NCI-H748 (cell line): ENCODE measurements at regions not wholly inside any gene's neighbourhood (a gene's known extent, or its start where the extent isn't known, plus 50 kb on each side); places are given as distances from the start of the nearest gene placed in this dataset.

Experiments used
- DNase-seq: peaks from one replicate; lab custom pipeline; 2025; ENCODE audit not compliant: unreplicated experiment; lab: John Stamatoyannopoulos, UW

DNA sequence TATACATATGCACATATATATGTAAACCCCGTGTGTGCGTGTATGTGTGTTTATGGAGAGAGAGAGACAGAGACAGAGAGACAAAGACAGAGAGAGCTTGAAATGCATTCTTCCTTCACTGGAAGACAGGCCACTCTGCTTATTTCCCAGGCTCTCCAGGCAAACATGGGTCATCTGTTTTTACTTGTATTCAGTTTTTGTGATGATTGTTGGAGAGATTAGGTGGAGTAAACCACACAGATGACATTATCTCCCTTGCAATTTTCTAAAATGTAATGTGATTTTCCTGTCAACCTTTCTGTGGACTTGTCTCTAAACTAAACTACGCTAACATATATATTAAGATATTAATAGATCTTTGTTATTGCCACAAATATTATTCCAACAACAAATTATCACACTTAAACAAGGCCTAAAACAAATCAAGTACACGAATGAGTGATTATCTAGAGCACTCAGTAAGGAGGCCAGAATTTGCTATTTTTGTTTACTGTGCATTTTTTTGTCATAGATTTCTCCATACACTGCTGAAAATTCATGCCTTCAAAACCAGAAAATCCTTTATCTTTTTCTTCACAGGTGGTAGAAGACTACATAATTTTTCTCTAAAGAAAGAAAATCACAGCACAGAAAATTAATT lies 251.8 kb upstream of the SLIT2 start:
- DNase-seq, result no peak

- no peak for DNase-seq
These were observed 252.4 kb upstream of the SLIT2 start for GRCh38 chr4:19999276-19999675.

DNA sequence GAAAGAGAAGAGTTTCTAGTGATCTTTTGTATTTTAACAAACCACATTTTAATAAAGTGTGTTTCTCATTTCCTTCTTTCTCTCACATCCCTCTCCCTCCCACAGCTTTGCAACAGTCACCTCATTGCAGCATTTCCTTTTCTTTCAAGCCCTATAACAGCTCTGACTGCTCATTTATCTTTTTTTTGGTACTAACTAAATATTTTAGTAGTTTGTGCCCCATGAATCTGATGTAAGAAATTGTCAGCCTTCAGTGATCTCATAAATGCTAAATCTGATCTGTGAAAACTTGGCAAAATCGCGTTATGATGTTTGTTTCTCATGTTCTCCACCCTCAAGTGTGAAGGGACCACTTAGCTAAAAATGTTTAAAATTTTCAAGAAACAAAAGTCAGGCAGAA lies 258.5 kb upstream of the SLIT2 start:
- DNase-seq, result no peak

GRCh38 chr4:19992471-19993093 lies 259.1 kb upstream of the SLIT2 start:
- DNase-seq, result no peak

DNA sequence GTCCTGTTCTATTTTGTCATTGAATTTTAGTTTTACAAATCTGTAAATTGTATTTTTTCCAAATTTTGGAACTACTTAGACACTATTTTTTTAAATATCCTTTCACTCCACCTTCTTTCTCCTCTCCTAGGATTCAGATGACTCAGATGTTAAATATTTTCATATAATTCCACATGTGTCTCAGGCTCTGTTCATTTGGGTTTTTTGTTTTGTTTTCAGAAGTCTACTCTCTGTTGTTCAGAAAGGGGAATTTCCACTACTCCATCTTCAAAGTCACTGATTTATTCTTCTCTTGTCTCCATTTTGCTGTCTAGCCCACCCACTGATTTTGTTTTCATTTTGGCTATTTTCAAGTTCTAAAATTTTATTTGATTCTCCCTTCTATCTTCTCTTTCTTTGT lies 264.0 kb upstream of the SLIT2 start:
- no peak for DNase-seq

DNA sequence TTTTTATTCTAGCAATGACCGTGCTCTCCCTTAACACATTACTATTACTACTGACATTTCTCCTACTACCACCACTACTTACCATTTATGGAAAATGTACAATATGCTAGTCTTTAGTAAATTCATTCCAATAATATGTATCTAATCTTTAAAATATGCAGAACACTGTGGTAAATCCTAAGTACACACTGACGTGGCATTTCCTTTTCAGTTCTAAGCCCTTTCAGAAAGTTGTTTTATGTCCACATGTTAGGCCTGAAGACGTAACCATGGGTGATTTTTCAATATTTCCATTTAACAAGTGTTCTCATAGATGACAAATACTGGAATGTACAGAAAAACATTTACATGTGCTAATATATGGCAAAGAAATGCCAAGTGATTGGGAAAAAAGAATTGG lies 268.6 kb upstream of the SLIT2 start:
- no peak for DNase-seq

DNA sequence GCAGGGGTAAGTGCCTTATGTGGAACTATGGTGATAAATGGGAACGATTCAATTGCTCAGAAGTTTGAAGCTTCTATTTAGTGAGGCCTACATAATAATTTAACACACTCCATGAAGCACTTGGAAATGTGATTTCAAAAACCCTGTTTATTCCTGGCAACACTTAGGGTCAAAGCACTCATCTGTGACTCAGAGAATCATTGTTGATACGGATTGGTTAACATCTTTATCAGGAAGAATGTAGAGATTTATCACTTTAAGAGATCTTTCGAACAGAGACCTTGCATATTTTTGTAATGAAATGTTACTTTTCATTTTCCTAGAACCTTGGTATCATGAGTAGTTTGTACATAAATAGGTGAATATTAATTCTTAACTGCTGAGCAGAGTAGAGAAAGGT lies 269.1 kb upstream of the SLIT2 start:
- DNase-seq, result no peak

DNA sequence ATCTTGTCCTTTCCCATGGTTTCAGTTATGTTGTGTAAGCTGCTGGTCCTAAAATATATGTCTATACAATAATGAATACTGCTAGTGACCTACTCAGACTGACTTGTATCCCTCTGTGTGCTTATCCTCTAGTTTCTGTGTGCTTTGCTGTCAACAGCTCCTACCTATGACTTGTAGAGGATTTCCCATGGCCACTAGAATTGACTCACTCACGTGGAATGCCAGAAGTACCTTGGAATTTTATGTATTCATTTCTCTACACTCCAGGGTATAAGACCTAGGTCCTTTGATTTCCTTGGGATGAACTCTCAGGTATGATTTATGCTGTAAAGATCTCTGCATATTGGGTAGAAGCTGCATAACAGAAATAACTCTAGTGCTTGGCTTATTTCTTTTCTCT lies 279.9 kb upstream of the SLIT2 start:
- DNase-seq, result no peak

GRCh38 chr4:19969492-19969891 lies 282.2 kb upstream of the SLIT2 start:
- no peak for DNase-seq

DNA sequence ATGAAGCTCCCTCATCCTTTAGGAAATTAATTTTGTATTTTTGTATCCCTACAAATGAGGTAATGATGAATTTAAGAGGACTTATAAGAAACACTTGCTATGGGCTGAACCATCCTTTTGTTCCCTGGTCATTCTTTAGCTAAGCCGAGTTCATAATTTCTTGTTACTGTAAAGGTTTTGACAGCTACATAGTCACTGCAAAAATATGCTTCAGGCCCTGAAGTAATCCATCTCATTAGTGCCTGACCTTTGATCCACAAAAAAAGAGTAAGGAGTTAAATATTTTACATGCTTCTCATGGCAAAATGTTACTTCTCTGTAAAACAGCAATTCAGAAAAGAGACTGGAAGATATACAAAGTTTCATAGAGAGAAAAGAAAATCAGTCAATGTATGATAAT lies 290.6 kb upstream of the SLIT2 start:
- DNase-seq, result no peak

DNA sequence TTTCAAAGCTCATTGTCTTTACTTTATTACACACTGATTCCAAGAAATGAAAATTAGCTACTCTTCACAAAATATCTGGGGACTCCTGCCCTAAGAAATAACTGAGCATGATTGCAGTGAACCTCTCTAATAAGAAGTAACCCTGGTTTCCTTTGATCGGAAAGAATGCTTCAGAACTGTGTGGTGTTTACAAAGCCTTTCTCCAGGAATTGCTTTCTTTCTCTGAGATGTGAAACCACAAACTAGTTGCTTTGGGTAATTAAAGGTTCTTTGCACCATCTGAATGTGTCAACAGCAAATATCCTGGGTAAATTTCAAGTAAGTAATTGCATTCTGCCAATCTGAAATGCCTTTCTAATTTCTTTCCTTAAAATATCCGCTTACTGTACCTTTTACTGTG lies 292.9 kb upstream of the SLIT2 start:
- DNase-seq, result no peak

DNA sequence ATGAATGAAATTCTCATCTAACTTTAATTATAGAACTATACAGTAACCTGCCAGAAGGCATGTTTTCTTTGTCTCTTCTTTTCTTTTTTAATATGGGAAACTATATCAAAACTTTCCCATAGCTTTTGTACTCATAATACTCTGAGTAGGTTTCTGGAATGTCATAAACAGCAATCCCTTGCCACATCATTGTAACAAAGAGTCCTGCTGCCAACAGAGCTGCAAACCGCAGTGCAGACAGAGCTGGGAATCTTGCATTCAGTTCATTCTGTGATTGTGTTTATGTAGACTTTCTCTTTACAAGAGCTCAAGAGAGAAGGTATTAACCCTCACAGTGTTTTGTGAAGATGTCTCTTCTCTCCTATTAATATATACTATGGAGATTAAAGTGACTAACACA lies 304.4 kb upstream of the SLIT2 start:
- DNase-seq, result no peak

DNA sequence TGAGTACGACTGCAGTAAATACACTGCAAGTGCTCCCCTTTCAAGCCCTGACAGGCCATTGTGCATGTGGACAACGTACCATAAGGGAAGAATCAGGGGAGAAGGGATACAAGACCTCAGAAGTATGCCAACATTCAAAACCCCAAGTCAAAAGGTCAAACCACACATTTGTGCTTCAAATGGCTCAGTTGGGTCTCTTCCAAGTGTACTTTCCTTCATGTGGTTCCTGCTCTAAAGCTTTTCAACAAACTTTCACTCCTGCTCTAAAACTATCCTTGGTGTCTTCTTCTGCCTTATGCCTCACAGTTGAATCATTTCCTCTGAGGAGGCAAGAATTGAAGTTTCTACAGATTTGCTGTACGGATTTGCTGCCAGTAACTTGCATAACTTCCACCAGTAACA lies 305.7 kb upstream of the SLIT2 start:
- DNase-seq, result no peak

GRCh38 chr4:19945501-19945900 lies 306.2 kb upstream of the SLIT2 start:
- no peak for DNase-seq

DNA sequence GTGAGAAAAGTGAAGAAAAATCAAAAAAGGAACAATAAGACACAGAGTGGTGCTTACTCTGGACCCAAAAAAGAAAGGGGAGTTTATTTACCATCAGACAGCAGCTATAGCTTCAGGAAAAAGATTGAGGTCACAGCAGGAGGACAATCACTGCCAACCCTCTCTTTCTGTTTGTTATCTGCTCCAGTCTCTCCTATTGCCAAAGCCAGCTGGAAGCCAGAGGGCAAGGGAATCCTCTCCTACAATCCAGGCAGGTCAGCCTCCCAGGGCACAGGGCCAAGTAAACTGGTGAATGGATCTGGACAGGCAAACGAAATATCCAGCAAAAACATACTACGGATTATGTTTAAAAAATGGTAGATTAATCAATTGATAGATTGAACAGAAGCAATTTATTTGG lies 306.9 kb upstream of the SLIT2 start:
- no peak for DNase-seq

- DNase-seq, result no peak
These were observed 307.5 kb upstream of the SLIT2 start for GRCh38 chr4:19944251-19944650.

DNA sequence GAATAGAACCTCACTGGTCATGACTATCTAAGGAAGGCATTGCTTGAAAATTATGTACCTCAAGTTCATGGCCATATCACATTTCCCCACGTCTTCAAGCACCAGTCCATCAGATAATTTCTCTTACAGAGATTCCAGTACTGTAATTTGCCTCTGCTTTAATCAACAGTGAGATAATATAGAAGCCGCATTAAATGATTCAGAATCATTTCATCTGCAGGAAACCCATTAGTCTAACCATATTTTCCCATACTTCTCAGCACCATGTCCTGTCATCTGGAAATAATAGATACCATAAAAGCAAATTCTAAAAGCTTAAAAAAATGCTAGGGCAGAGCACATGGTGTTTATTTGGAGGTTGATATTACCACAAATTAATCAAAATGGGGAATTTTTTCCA lies 310.3 kb upstream of the SLIT2 start:
- no peak for DNase-seq

DNA sequence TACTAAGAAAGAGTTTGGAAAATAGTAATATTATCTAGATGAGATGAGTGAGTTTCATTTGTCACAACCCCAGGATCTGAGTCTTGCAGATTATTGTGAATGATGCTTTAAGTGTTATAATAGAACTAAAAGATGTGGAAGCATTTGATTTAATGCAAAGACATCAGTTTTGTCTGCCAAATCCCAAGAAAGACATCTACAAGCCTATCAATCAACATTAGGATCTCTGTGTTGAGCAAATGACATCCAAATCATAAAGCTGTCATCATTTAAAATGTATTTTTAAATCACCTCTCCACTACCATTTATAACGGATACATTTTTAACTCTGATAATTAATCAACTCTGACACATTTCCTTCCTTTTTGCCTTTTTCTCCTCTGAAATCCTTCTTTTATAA lies 310.8 kb upstream of the SLIT2 start:
- DNase-seq, result no peak

DNA sequence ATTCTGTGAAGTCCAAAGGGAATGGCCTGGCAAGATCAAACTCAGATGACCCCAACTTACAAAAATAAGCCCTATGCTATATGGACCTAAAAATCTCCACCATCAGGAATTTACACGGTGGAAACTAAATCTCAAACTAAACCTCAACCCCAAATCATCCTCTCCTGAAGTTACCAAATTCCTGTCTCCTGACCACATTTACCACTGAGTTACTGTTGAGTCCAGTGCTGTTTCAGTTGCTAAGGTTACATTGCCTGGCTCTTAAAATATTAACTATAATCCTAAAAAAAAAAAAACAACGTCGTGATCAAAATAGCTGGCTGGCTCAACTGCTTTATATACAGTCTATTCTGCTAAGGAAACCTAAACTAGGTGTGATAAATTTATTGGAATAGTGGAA lies 315.2 kb upstream of the SLIT2 start:
- DNase-seq, result no peak

GRCh38 chr4:19930742-19931141 lies 321.0 kb upstream of the SLIT2 start:
- DNase-seq, result no peak

DNA sequence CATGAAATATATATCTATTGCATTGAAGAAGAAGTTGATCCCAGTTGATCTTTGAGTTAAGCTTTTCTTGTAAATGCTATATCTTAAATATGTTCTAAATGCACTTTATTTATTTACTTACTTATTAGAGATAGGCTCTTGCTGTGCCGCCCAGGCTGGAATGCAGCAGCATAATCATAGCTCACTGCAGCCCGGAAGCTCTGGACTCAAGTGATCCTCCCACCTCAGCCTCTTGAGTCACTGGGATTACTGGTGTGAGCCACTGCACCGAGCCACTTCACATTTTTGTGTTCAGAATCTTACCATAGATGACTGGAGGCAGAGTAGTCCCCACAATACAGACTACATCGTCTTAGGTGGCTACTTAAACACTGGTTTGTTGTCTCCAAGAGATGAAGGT lies 324.3 kb upstream of the SLIT2 start:
- DNase-seq, result no peak

GRCh38 chr4:19925516-19925915 lies 326.2 kb upstream of the SLIT2 start:
- no peak for DNase-seq

DNA sequence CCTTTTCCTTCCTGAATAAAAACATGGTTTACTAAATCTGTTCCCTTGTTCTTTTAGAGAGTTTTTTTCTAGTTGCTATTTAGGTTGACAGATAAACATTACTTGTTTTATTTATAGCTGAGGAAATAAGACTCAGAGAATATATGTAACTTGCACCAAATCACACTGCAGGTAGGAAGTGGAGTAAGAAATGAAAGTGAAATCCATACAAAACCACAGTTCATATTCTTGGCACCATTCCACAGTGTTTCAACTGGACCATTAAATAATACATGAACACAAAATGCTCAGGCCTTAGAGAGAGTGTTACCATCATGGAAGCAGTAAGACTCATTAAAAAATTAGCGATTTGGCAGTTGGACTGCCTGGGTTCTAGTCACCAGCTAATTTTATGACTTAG lies 326.9 kb upstream of the SLIT2 start:
- no peak for DNase-seq
